ENCODE measurements at regions not wholly inside any gene's neighbourhood (a gene's known extent, or its start where the extent isn't known, plus 50 kb on each side); places are given as distances from the start of the nearest gene placed in this dataset.

GRCh38 chr4:95660719-95661118 is 111.9 kb upstream of the UNC5C start:
- DNase-seq = no peak
- no peaks in the 10 kb centered on the region; the same call in 1 of the 2 replicates for H3K9me3 ChIP-seq
- H3K79me2 ChIP-seq (ENCODE audit: insufficient read depth) = no peaks in the 10 kb centered on the region
- 48% methylated on average over 3 of the region's 3 CpGs for WGBS (ENCODE audit: low lambda C conversion rate)
- H4K20me1 ChIP-seq (ENCODE audit: insufficient read depth) = no peaks in the 10 kb centered on the region
- ChIA-PET CTCF (no interaction called here), POLR2A (no interaction called here)
- H3K36me3 ChIP-seq (replicated peaks in 1 of 2; ENCODE audit: control insufficient read depth in 1 of 2, insufficient read depth in 2 of 2, low read length in 1 of 2) = no peaks in the 10 kb centered on the region
- no peaks in the 10 kb centered on the region for H3K9me2 ChIP-seq
- H3K4me2 ChIP-seq = no peak overlapping the region
- no peak overlapping the region for H3K9ac ChIP-seq
- H3K27ac ChIP-seq (ENCODE audit: low read depth in 2 of 2, low read length in 1 of 2) = no peak overlapping the region
- no peak overlapping the region for H2AFZ ChIP-seq (ENCODE audit: low read depth)
- no peaks in the 10 kb centered on the region for H3F3A ChIP-seq (replicated peaks; ENCODE audit: insufficient read depth)
- no peaks in the 10 kb centered on the region for H3K27me3 ChIP-seq (ENCODE audit: insufficient read depth)
- H3K4me3 ChIP-seq (ENCODE audit: low read depth in 2 of 2, low read length in 1 of 2) = no peak overlapping the region
- H3K4me1 ChIP-seq (ENCODE audit: control insufficient read depth in 1 of 2, insufficient read depth in 2 of 2, low read depth in 1 of 2, low read length in 1 of 2) = no peaks in the 10 kb centered on the region
- TF ChIP-seq GABPA (IDR thresholded peaks at IDR 0.05; ENCODE audit: low read depth) (no peak), RFX5 (IDR thresholded peaks at IDR 0.05; ENCODE audit: low read length) (no peak), ELF1 (IDR thresholded peaks at IDR 0.05) (no peak), EP300 (IDR thresholded peaks at IDR 0.05; ENCODE audit: borderline replicate concordance in 1 of 2, low read depth in 1 of 2, low read length in 1 of 2) (no peak), NRF1 (IDR thresholded peaks at IDR 0.05; ENCODE audit: low read depth, low read length) (no peak), NFIC (IDR thresholded peaks at IDR 0.05; ENCODE audit: borderline replicate concordance) (no peak), MXI1 (IDR thresholded peaks at IDR 0.05; ENCODE audit: low read depth, low read length) (no peak), IRF3 (IDR thresholded peaks at IDR 0.05; ENCODE audit: low read depth, low read length) (no peak), EZH2phosphoT487 (IDR thresholded peaks at IDR 0.05; ENCODE audit: borderline replicate concordance, low read depth) (no peak)

- Histone ChIP-seq H4K20me1 (ENCODE audit: insufficient read depth) (no peaks in the 10 kb centered on the region), H3K27ac (ENCODE audit: low read depth in 2 of 2, low read length in 1 of 2) (no peak overlapping the region), H3K79me2 (ENCODE audit: insufficient read depth) (no peaks in the 10 kb centered on the region), H2AFZ (ENCODE audit: low read depth) (no peak overlapping the region), H3K9me2 (no peaks in the 10 kb centered on the region), H3K4me2 (no peak overlapping the region), H3K9ac (no peak overlapping the region), H3F3A (replicated peaks; ENCODE audit: insufficient read depth) (no peaks in the 10 kb centered on the region), H3K27me3 (ENCODE audit: insufficient read depth) (no peaks in the 10 kb centered on the region), H3K4me1 (ENCODE audit: control insufficient read depth in 1 of 2, insufficient read depth in 2 of 2, low read depth in 1 of 2, low read length in 1 of 2) (no peaks in the 10 kb centered on the region), H3K4me3 (ENCODE audit: low read depth in 2 of 2, low read length in 1 of 2) (no peak overlapping the region), H3K36me3 (replicated peaks in 1 of 2; ENCODE audit: control insufficient read depth in 1 of 2, insufficient read depth in 2 of 2, low read length in 1 of 2) (no peaks in the 10 kb centered on the region), H3K9me3 (peaks cover 3% of the 10 kb centered on the region)
- POLR2A ChIA-PET = no interaction called here
- no peak for DNase-seq
- CTCF ChIA-PET = no interaction called here
- 60% methylated on average over 1 of the region's 1 CpG for WGBS (ENCODE audit: low lambda C conversion rate)
- TF ChIP-seq TCF12 (IDR thresholded peaks at IDR 0.05) (no peak), RFX5 (IDR thresholded peaks at IDR 0.05; ENCODE audit: low read length) (no peak), NFIC (IDR thresholded peaks at IDR 0.05; ENCODE audit: borderline replicate concordance) (no peak), MEF2A (IDR thresholded peaks at IDR 0.05; ENCODE audit: borderline replicate concordance, low read depth) (no peak), TEAD4 (IDR thresholded peaks at IDR 0.05; ENCODE audit: borderline replicate concordance, insufficient read depth) (no peak), FOXJ3 (CRISPR knock-in tag; IDR thresholded peaks at IDR 0.05) (no peak)
- TF ChIP-seq, protein P1, sequence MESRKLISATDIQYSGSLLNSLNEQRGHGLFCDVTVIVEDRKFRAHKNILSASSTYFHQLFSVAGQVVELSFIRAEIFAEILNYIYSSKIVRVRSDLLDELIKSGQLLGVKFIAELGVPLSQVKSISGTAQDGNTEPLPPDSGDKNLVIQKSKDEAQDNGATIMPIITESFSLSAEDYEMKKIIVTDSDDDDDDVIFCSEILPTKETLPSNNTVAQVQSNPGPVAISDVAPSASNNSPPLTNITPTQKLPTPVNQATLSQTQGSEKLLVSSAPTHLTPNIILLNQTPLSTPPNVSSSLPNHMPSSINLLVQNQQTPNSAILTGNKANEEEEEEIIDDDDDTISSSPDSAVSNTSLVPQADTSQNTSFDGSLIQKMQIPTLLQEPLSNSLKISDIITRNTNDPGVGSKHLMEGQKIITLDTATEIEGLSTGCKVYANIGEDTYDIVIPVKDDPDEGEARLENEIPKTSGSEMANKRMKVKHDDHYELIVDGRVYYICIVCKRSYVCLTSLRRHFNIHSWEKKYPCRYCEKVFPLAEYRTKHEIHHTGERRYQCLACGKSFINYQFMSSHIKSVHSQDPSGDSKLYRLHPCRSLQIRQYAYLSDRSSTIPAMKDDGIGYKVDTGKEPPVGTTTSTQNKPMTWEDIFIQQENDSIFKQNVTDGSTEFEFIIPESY (IDR thresholded peaks at IDR 0.05; ENCODE audit: borderline replicate concordance, low read depth) = no peak
- TF ChIP-seq, protein P2, sequence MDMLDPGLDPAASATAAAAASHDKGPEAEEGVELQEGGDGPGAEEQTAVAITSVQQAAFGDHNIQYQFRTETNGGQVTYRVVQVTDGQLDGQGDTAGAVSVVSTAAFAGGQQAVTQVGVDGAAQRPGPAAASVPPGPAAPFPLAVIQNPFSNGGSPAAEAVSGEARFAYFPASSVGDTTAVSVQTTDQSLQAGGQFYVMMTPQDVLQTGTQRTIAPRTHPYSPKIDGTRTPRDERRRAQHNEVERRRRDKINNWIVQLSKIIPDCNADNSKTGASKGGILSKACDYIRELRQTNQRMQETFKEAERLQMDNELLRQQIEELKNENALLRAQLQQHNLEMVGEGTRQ (IDR thresholded peaks at IDR 0.05; ENCODE audit: borderline replicate concordance, low read depth, low read length) = no peak
Observed at GRCh38 chr4:95651891-95652290, 103.1 kb upstream of the UNC5C start.

Data from SK-N-SH (cell line).